CD4-positive, alpha-beta T cell treated with Interleukin-17A for 4 hours (primary cell): ENCODE measurements at regions not wholly inside any gene's neighbourhood (a gene's known extent, or its start where the extent isn't known, plus 50 kb on each side); places are given as distances from the start of the nearest gene placed in this dataset.

Experiments used
- DNase-seq: peaks from one replicate; pipeline ENCODE4 v3.0.0-alpha.2; 2020; ENCODE audit warnings: mixed read lengths

- no peak for DNase-seq
Observed at GRCh38 chr4:24417206-24417605, 167.1 kb downstream of the DHX15 start.

DNA sequence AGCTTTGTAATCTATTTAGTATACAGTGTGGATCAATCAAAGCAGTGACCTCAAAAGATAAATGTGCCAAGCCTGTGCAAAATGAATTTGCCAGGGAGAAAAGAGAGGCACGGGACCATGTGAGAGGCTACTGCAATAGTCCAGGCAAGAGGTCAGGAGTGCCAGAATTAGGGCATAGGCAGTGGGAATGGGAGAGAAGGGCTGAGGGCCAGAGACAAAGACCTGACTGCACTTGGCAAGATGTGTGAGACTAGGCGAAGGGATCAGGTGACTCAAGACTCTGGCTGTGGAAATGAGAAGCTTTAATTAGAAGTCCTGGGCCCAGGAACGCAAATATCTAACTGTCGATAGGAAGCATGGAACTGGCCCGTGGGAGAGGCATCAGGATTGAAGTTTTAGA lies 168.1 kb downstream of the DHX15 start:
- no peak for DNase-seq

DNA sequence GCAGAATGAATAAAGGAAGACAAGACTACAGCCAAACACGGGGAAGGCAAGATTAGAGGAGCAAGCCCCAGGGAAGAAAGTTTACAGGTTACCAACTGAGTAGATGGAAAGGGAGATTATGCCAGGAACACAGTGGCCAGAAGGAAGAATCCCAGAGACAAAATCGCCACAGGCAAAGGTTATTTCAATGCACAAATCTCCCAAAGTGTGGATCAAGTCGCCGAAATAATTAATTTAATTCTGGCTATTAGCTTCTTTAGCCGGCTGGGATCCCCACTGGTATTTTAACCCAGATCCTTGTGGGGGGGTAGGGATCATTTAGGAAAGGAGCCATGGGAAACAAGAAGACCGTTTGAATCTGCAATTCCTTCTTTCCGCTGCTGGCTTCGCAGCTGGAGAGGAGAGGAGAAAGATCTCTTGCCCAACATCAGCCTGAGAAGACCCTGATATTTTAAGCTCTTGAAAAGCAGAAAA lies 171.0 kb downstream of the DHX15 start:
- DNase-seq = no peak

GRCh38 chr4:24411806-24412205 lies 172.5 kb downstream of the DHX15 start:
- DNase-seq = no peak

DNA sequence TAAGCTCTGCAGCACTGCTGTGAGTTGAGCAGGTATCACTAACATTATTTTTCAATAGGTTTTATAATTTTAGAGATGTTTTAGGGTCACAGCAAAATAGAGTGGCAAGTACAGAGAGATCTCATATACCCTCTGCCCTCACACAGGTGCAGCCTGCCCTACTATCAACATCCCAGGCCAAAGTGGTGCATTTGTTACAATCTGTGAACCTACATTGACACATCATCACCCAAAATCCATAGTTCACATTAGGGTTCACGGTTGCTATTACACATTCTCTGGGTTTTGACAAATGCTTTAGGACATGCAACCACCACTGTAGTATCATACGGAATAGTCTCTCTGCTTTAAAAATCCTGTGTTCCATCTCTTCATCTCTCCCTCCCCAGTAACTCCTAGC lies 173.1 kb downstream of the DHX15 start:
- DNase-seq = no peak

- no peak for DNase-seq
Observed at GRCh38 chr4:24408640-24409039, 175.7 kb downstream of the DHX15 start.

DNA sequence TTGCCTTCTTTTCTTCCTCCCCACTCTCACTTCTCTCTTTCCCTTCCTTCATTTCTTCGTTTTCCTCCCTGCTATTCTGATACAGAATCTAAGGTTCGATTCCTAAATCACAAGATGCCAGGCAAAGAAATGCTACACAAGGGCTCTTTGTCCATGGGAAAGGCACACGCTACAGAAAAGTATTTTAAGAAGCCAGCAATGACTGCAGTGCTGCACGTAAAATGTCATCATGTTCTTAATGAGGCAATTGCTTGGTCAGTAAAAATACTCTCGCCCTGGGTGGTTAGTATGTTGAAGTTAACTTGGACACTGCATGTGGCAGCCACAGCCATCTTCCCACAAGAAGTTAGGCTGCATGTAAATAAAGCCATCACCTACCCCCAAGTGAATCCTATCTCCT lies 178.4 kb downstream of the DHX15 start:
- DNase-seq = no peak

DNA sequence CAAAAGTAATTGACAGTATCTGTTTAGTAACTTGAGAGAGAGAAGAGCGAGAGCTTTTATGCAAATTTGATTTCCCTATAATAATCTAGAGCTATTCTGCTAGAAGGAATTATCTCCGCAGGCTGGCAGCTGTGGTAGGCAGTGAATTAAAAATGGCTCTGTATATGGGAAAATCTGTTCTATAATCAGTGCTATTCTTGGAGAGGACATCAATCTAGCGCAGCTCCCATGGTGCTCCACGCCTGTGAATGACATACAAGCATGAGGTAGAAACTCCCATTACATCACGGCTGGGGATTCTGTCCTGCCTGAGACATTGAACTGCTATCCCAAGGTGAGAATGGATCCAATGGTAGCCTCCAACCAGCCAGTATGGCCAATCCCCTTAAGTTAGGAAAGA lies 179.0 kb downstream of the DHX15 start:
- no peak for DNase-seq

GRCh38 chr4:24404281-24404680 lies 180.1 kb downstream of the DHX15 start:
- no peak for DNase-seq

DNA sequence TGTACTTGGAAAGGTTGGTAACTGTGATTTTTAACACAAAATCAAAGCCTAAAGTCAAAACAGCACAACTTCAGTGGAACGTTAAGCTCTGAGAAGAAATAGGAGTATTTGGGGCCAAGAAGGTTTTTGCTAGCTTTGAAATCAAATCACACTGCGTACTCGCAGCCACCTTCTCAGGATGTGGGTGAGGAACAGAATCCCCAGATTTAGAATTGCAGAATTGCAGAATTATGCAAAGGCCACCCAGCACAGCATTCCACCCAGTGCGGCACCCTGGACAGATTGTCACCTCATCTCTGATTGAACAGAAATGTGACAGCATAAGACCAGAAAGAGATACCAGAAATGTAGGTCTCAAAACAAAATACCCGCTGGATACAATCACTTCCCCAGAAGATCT lies 181.1 kb downstream of the DHX15 start:
- no peak for DNase-seq

- no peak for DNase-seq
Observed at GRCh38 chr4:24400537-24400936, 183.8 kb downstream of the DHX15 start.

- no peak for DNase-seq
Observed at GRCh38 chr4:24396988-24397387, 187.4 kb downstream of the DHX15 start.

DNA sequence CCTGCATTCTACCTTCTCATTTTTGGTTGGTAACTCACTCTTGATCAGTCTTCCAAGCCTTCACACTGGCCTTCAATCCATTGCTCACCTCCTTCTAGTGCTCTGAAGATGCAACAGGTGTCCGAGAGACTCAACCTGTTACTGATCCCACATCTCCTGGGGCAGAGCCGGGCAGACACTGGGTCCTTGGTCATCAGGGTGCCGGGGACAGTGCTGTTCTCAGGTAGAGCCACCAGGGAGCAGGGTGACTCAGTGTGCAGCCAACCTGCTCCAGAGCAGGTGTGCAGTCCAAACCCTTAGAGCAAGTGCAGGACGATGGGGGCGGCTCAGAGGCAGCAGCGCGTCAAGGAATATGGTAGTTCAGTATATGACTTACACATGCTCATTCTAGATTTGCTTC lies 188.4 kb downstream of the DHX15 start:
- no peak for DNase-seq

DNA sequence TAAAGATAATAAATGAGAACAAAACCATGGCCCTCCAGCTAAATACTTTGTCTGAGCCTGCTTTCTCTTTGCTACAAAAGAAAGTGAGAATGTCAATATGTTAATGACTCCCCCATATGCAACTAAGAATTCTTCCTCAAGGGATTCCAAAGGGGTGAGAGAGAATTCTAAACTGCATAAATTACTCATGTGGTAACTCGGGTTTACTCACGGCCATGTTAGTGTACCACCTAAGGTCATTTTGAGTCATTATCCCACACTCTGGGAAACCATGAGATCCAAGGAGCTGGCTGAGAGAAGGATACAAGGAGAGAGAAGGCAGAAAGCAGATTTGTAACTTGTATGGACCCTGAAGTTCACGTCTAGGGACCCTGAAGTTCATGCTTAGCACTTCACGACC lies 190.3 kb downstream of the DHX15 start:
- DNase-seq = no peak

DNA sequence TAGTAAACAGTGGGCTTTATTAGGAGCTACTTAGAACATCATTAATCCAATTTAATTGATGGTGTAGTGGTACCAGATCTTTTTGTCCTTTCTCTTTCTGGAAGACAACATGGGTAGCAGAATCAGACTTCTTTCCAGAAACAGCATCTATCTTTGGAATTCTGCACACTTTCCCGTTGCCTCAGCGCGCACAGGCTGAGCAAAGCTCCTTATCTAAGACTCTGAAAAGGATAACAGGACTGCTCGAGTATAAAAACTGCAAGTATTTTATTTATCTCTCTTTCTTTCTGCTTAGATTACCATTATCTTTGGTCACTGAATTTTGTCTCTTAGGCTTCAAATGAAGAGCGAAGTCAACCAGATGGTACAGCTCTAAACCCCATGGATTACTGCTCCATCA lies 191.7 kb downstream of the DHX15 start:
- DNase-seq = no peak

GRCh38 chr4:24382381-24382780 lies 202.0 kb downstream of the DHX15 start:
- no peak for DNase-seq

DNA sequence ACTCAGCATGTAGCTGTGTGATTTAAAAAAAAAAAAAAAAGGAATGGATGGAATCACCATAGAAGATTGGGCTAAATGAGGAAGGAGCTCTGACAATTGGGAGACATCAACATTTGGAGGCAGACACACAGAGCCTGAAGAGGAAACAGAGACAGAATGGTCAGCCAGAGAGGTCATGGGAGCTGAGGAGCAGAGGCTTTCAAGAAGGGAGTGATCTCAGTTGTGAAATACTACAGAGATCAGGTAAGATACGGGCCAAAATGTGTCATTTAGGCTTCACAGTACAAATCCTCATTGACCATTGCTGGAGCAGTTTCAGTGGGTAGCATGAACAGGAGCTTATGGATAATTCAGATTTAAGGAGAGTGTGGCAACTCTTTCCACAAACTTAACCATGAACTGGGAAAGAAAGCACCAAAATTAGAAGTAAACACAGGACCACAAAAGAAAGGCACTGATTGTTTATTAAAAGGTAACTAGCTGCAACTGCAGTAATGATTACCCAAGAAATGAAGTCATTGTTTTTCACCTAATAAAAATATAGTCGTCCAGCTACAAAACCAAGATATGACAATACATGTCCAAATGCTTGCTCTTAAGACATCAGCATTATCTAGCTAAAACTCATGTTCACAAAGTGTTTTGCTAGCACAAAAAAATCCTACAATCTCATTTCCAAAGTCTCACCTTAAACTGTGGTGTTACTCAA lies 203.2 kb downstream of the DHX15 start:
- DNase-seq = no peak

DNA sequence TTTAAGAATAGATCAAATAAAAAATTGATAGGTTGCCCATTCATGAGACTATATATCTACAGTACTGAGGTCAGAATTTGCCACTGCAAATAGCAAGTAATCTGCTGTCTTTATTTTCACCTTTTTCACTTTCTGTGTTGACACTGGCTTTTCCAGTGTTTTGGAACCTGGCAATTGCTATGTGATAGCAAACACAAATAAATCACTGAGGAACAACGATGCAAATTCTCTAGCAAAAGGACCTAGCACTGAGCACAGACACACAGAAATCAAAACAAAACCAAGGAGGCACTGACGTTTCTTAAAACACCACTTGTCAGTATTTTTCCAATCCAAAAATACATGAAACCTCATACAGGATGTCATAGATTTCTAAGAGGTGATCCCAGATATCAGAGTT lies 210.7 kb downstream of the DHX15 start:
- DNase-seq = no peak

GRCh38 chr4:24372881-24373280 lies 211.5 kb downstream of the DHX15 start:
- DNase-seq = no peak

- DNase-seq = no peak
Observed at GRCh38 chr4:24372341-24372740, 212.0 kb downstream of the DHX15 start.

DNA sequence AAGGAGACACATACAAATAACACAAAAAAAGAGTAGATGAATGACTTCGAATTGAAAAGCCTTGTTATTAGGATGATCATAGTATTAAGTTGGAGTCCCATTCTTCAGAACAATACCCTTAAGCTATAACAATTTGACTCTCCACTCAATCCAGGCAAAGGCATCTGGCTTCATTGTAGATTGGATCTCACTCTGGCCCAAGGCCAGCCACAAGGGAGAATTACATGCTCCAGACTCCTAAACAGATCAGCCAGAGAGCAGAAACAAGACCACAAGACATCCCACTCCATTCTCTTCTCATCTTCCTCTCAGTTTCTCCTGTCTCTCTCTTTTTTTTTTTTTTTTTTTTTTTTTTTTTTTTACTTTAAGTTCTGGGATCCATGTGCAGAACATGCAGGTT lies 213.9 kb downstream of the DHX15 start:
- no peak for DNase-seq

DNA sequence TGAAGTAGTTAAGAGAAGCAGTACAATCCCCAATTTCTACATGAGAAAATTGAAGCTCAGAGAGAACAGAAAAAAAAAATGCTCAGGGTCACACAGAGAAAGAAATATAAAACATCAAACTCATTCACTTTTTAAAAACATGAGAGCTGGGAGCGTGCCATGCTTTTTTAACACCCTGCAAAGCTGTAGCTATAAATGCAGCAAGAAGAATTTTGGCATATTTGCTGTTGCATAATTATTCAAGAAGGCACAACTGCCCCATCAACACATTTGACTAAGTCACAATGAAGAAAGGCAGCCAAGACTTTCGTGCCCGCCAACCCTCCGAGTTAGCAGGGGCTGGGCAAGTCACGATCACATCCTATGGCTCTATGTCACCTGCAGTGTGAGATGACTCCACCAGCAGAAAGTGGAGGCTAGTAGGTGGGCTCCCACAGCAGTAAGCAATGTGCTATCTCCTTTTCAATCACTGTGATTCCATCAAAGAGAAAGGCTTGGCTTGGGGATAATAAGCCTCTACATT lies 214.8 kb downstream of the DHX15 start:
- no peak for DNase-seq

DNA sequence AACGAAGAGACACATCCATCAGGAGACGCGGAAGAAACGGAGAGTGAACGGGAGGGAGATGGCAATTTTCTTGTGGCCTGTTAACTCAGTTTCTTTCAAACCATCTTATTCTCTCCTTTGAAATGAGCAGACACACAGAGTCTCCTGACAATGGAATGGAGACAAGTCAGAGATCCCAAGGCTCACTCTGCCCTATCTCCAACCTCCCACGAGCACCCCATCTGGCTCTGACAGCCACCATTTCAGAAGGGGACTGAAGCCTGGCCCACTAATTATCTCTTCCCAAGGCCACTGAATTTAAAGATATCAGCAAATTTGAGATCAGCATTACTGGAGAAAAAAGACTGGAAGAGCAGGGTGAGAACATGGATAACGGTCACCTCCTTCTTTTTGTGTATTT lies 215.6 kb downstream of the DHX15 start:
- no peak for DNase-seq

DNA sequence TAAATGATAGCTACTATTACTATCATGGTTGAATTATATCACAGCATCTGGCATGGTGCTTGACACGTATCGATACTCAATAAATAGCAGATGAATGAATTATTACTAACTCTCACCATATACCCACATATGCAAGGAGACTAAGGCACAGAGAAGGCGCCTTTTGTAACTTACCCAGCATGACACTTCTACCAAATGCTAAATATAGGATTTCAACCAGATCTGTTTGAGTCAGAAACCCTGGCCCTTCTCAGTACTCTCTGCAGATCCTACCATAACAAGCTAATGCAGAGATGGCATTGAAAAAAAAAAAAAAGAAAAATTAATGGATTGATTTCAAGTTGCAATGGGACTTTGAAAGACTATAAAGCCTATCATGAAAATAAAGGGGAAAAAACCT lies 219.5 kb downstream of the DHX15 start:
- DNase-seq = no peak

DNA sequence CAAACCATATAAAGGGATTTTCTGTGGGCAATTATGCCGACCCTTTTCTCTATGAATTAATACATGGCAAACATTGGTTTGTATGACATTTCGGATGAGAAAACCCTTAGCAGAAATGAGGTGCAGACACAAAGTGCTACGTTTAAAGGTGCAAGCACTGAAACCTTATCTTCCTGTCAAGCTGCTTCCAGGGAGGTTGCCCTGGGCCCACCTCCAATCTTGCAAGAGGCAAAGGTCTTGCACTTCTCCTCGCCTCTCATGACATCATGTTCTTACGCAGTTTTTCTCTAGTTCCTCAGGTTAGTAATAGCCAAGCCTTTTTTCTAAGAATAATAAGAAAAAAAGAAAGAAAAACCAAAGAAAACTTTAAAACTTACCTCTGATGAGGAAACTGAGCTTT lies 220.1 kb downstream of the DHX15 start:
- DNase-seq = no peak
